ENCODE measurements at regions not wholly inside any gene's neighbourhood (a gene's known extent, or its start where the extent isn't known, plus 50 kb on each side); places are given as distances from the start of the nearest gene placed in this dataset.

DNA sequence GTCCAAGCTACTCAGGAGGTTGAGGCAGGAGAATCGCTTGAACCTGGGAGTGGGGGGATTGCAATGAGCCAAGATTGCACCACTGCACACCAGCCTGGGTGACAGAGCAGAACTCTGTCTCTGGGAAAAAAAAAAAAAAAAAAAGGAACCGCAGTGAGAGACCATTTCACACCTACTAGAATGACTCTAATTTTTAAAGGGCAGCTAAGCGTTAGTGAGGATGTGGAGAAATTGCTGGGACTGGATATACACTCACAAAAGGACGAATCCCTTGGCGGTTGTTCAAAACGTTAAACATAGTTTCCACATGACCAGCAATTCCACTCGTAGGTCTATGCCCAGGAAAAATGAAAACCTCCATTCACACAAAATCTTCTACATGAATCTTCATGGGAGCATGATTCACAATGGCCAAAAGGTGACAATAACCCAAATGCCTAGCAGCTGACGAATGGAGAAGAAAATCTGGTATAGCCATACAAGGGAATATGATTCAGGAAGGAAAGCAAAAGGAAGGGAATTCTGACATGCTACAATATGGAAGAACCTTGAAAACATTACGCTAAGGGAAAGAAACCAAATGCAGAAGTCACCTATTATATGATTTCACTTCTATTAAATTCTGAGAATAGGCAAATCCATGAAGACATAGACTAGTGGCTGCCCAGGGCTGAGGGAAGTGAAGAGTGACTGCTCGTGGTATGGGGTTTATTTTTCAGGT, 127.0 kb downstream of the CHSY1 start:
- no peak for DNase-seq (ENCODE audit: low read depth in 2 of 2)

DNA sequence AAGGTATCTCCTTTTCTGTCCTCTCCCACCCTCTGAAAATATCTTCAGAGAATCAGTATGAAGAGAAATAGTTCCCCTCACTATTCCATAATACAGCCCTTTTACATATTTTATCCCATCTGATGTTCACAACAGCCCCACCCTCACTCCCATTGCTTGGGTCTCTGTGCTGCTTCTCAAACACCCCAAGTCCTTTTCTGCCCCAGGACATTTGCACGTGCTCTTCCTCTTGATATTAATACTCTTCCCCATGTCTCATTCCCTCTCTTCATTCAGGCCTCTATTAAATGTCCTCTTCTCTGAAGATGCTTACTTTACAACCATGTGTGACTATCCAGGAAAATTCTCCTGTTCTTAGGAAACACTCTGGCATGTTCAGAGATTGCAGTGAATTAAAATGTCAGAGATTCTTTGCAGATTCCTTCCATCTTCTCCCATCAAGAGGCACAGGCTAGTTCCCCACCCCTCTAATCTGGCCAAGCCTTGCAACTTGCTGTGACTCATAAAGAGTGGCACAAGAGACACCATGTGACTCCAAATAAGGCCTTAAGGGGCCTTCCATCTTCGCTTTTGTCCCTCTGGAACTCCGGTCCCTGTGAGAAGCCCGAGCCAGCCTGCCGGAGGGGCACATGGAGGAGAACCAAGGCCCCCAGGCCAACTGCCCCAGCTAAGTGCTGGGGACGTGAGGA, 128.5 kb downstream of the CHSY1 start:
- no peak for DNase-seq (ENCODE audit: low read depth in 2 of 2)

DNA sequence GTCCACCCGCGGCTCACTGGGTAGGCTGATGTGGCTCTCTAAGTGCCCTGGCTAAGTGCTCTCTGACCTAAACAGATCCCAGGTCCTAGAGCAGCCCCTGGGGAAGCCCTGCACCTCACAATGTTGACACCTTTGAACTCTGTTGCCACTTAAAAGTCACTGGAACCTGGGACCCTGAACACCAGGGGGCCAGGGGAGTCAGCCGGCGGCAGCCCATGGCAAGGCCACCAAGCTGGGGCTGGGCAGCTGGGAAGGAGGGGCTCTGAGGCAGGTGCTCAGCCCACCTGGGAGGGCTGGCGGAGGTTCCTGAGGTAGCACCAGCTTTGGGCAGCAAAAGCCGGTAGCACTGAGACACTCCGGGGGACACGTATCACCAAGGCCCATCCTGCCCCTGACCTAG, 129.0 kb downstream of the CHSY1 start:
- DNase-seq (ENCODE audit: low read depth in 2 of 2), result no peak

DNA sequence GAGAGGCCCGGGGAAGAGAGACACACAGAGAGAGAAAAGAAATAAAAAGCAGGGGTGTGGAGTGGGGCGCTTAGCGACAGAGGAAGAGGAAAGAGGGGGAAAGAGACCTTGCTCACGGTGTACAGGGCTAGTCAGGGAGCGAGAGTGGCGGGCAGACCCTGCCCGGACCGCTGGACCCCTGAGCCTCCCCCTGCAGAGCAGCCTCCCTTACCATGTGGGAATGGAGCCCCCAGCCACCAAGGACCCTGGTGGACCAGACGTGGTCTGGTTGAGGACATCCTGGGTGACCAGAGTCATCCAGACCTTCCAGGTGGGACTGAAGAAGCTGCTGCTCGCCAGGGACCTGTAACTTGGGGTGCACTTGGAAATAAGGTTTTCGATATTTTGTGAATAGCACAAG, 129.6 kb downstream of the CHSY1 start:
- DNase-seq (ENCODE audit: low read depth in 2 of 2), result no peak

DNA sequence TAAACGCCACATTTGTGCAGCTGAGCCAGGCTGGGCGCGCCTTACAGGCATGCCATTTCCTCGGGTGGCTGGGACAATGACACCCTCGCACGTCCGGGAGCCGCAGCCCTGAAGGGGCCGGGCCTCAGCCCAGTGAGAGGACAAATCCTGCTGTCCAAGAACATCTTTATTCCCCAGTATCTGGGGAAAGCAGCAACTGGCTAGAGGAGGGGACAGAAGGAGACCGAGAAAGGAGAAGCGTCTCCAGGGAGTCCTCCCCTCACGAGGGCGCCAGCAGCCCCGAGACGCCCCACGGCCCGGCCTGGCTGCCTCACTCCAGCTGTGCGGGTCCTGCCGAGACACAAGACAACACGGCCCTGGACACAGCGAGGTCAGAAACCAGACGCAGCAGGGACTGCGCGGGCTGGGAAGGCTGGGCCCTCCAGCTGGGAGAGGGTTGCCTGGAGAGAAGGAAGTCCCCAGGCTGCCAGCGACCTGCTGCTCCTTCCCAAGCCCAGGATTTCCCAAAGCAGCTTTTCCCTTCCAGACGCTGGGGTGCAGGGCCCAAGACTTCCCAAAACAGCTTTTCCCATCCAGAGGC, 130.2 kb downstream of the CHSY1 start:
- DNase-seq (ENCODE audit: low read depth in 2 of 2), result peak in 1 of 2 donors; percentile 37

DNA sequence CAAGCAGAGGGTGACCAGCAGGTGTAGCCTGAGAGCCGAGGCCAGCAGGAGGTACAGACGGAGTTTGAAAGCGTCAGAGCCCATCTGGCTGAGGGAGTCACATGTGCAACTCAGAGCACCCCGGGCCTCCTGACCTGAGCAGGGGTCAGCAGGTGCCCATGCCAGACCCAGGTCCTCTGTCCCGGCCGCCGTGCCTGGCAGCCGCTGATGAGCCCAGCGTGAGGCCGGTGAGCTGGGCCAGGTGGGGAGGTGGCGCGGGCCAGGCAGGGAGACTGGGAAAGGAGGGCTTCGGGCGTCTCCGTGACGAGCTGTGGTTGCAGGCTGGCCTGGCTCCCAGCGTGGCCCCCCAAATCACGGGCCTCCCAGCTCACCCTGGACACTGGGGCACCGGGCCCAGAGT, 130.9 kb downstream of the CHSY1 start:
- DNase-seq (ENCODE audit: low read depth in 2 of 2), result no peak

DNA sequence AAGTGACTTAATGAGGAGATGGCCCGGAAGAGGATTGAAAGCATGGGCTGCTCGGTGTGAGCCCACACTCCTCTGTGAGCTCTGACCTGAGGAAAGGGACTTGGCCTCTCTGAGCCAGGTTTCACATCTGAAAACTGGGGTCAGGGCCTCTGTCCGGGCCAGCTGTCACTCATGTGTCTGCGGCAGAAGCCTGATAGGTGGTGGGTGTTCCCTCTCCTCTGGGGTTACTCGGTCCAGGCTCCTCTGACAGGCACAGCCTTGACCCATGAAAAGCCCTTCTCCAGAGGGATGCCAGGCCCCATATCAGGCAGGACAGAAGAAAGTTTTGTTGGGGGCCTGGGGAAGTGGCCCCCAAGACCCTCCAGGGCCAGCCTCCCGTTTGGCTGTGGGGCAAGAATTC, 131.4 kb downstream of the CHSY1 start:
- no peak for DNase-seq (ENCODE audit: low read depth in 2 of 2)

Measured in stimulated activated CD8-positive, alpha-beta memory T cell treated with anti-CD3 and anti-CD28 coated beads, Interleukin-2, amount 100 ng/mL, for 48 hours (primary cell).